HL-60 (cell line): ENCODE measurements at regions not wholly inside any gene's neighbourhood (a gene's known extent, or its start where the extent isn't known, plus 50 kb on each side); places are given as distances from the start of the nearest gene placed in this dataset.

Experiments
- DNase-seq, 2 experiments: peaks; one replicate each; pipeline ENCODE4 v3.0.0-alpha.2; 2010 to 2020; ENCODE audit warnings: low read depth in 1 of 2, low spot score in 1 of 2
- H3K27ac ChIP-seq: fragments of 250-450 bp; sonication (Bioruptor Pico); replicated peaks from 2 replicates; pipeline ENCODE4 v1.5.1; 2020; ENCODE audit warnings: mild to moderate bottlenecking, moderate library complexity
- H3K27me3 ChIP-seq: fragments of 250-450 bp; sonication (Bioruptor Pico); 2 replicates; pipeline ENCODE4 v1.5.1; 2021; ENCODE audit warnings: mild to moderate bottlenecking, moderate library complexity; ENCODE audit not compliant: insufficient read depth, poor library complexity, severe bottlenecking
- H3K4me3 ChIP-seq: replicated peaks from 2 replicates; pipeline ENCODE4 v1.5.1; 2011; ENCODE audit warnings: mild to moderate bottlenecking, control low read depth, low read length; ENCODE audit not compliant: insufficient read depth
- GABPA ChIP-seq: IDR thresholded peaks from 2 replicates; pipeline ENCODE4 v1.6.1; 2012; ENCODE audit warnings: low read depth
- POLR2AphosphoS5 ChIP-seq: IDR thresholded peaks from 2 replicates; pipeline ENCODE4 v1.6.1; 2012; ENCODE audit warnings: low read depth
- SPI1 ChIP-seq: IDR thresholded peaks from 2 replicates; pipeline ENCODE4 v1.6.1; 2012; ENCODE audit warnings: low read depth, mild to moderate bottlenecking, borderline replicate concordance
- TF ChIP-seq, protein P1 (sequence below): IDR thresholded peaks from one replicate; pipeline ENCODE4 v1.5.1; 2011; ENCODE audit warnings: low read length, control low read depth, inconsistent platforms; ENCODE audit not compliant: insufficient read depth
- TF ChIP-seq, protein P2 (sequence below): IDR thresholded peaks from 2 replicates; pipeline ENCODE4 v1.6.1; 2012; ENCODE audit warnings: low read depth; ENCODE audit not compliant: insufficient replicate concordance

DNA sequence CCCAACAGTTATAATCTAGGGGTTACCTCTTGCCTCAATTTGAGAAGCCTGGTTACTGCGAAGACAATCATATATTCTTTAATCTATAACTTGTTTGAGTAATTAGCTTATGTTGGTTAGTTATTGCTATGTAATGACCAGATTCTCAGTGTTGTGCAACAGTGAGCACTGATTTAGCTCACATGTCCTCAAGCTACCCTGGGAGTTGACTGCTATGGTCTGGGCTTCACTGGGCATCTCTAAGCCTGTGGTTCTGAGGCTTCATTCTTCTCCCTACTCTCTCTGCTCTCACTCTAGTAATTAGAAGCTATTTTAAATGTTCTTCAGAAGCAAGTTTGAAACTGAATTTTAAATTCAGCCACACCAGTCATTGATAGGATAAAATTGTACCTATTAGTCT, 371.8 kb downstream of the PBX1 start:
- Histone ChIP-seq H3K27ac (no peak overlapping the region), H3K27me3 (no peaks in the 10 kb centered on the region), H3K4me3 (no peak overlapping the region)
- TF ChIP-seq GABPA (no peak), POLR2AphosphoS5 (no peak), SPI1 (no peak)
- TF ChIP-seq, protein P1, sequence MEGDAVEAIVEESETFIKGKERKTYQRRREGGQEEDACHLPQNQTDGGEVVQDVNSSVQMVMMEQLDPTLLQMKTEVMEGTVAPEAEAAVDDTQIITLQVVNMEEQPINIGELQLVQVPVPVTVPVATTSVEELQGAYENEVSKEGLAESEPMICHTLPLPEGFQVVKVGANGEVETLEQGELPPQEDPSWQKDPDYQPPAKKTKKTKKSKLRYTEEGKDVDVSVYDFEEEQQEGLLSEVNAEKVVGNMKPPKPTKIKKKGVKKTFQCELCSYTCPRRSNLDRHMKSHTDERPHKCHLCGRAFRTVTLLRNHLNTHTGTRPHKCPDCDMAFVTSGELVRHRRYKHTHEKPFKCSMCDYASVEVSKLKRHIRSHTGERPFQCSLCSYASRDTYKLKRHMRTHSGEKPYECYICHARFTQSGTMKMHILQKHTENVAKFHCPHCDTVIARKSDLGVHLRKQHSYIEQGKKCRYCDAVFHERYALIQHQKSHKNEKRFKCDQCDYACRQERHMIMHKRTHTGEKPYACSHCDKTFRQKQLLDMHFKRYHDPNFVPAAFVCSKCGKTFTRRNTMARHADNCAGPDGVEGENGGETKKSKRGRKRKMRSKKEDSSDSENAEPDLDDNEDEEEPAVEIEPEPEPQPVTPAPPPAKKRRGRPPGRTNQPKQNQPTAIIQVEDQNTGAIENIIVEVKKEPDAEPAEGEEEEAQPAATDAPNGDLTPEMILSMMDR, result no peak
- TF ChIP-seq, protein P2, sequence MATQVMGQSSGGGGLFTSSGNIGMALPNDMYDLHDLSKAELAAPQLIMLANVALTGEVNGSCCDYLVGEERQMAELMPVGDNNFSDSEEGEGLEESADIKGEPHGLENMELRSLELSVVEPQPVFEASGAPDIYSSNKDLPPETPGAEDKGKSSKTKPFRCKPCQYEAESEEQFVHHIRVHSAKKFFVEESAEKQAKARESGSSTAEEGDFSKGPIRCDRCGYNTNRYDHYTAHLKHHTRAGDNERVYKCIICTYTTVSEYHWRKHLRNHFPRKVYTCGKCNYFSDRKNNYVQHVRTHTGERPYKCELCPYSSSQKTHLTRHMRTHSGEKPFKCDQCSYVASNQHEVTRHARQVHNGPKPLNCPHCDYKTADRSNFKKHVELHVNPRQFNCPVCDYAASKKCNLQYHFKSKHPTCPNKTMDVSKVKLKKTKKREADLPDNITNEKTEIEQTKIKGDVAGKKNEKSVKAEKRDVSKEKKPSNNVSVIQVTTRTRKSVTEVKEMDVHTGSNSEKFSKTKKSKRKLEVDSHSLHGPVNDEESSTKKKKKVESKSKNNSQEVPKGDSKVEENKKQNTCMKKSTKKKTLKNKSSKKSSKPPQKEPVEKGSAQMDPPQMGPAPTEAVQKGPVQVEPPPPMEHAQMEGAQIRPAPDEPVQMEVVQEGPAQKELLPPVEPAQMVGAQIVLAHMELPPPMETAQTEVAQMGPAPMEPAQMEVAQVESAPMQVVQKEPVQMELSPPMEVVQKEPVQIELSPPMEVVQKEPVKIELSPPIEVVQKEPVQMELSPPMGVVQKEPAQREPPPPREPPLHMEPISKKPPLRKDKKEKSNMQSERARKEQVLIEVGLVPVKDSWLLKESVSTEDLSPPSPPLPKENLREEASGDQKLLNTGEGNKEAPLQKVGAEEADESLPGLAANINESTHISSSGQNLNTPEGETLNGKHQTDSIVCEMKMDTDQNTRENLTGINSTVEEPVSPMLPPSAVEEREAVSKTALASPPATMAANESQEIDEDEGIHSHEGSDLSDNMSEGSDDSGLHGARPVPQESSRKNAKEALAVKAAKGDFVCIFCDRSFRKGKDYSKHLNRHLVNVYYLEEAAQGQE, result no peak
- DNase-seq, result no peak

DNA sequence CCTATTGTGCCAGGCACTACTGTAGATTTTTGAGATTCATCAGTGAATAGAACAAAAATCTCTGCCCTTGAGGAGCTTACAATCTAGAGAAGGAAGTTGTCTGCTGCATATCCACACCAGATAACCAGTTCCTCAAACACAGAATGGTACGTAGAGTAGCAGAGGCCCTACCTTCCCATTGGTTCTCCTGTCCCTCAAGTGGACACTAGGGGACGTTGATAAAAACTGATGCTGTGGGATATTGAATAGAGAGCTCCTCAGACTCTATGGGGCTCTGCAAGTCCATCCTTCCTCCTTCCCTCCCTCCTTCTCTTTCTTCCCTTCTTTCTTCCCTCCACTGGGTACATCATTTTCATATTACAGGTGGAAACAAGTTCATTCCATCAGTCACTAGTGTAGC, 371.3 kb downstream of the PBX1 start:
- H3K27ac ChIP-seq, result no peak overlapping the region
- no peak overlapping the region for H3K4me3 ChIP-seq
- TF ChIP-seq, protein P1, result no peak
- TF ChIP-seq POLR2AphosphoS5, result no peak
- TF ChIP-seq GABPA, result no peak
- TF ChIP-seq, protein P2, result no peak
- TF ChIP-seq SPI1, result no peak
- no peak for DNase-seq
- H3K27me3 ChIP-seq, result no peaks in the 10 kb centered on the region

DNA sequence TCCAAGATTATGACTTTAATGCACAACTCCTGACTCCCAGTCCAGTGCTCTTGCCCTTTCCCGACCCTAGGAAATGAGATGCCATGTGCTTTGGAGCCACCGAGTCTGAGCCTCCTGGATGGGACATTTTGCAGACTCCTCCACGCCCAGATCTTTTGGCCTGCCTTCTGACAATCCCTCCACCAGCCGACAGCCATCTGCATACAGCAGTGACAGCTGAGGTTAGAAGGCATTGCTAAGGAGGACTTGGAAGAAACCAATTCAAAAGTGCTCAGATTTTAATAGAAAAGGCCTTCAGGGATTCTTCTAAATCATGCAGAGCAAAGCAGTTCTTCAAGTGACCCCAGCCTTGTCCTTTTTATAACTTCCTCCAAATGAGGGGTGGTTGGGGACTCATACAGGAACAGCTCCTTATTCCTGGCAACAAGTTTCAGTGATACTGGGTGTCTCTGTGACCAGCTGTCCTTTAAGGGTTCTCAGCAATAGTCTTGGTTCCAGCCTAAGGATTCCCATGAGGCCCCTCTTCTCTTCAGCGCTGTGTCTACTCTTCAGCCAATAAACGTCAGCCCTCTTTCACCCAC, 369.3 kb downstream of the PBX1 start:
- Histone ChIP-seq H3K27me3 (no peaks in the 10 kb centered on the region), H3K4me3 (no peak overlapping the region), H3K27ac (no peak overlapping the region)
- TF ChIP-seq GABPA (no peak), POLR2AphosphoS5 (no peak), SPI1 (no peak)
- TF ChIP-seq, protein P2, result no peak
- TF ChIP-seq, protein P1, result no peak
- no peak for DNase-seq
